ENCODE measurements at regions not wholly inside any gene's neighbourhood (a gene's known extent, or its start where the extent isn't known, plus 50 kb on each side); places are given as distances from the start of the nearest gene placed in this dataset.
"Not testable (repeated sequence)": the region's sequence is repeated elsewhere in the genome, so short reads cannot be mapped to it uniquely, and the experiment has no call there.

DNA sequence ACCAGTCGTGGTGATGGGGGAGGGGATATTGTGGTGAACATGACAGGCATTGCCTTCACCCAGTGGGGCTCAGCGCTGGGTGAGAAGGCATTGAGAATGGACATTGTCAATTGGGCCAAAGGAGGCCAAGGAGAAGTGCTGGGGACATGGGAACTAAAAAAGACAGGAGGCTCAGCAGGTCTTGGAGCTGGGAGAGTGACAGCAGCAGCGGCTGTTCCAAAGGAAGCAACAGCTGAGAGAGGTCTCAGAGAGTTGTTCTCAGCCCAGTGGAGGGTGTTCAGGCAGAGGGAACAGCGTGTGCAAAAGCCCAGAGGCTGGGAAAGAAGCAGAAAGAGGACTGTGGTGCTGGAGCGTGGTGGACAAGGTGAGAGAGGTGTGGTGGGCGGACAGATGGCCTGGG lies 56.6 kb upstream of the ASNS start:
- H3K4me3 ChIP-seq; H3K27ac ChIP-seq; H3K4me1 ChIP-seq; H3K36me3 ChIP-seq; intact Hi-C loops (cut with DNase I); DNase-seq; H3K9me3 ChIP-seq; ATAC-seq: not testable (repeated sequence)
- peaks cover 0 to 18% (median 8%) of the 10 kb centered on the region in 7 donors for H3K27me3 ChIP-seq
- WGBS, 2 donors, result 84% methylated on average over 6 of the region's 6 CpGs

DNA sequence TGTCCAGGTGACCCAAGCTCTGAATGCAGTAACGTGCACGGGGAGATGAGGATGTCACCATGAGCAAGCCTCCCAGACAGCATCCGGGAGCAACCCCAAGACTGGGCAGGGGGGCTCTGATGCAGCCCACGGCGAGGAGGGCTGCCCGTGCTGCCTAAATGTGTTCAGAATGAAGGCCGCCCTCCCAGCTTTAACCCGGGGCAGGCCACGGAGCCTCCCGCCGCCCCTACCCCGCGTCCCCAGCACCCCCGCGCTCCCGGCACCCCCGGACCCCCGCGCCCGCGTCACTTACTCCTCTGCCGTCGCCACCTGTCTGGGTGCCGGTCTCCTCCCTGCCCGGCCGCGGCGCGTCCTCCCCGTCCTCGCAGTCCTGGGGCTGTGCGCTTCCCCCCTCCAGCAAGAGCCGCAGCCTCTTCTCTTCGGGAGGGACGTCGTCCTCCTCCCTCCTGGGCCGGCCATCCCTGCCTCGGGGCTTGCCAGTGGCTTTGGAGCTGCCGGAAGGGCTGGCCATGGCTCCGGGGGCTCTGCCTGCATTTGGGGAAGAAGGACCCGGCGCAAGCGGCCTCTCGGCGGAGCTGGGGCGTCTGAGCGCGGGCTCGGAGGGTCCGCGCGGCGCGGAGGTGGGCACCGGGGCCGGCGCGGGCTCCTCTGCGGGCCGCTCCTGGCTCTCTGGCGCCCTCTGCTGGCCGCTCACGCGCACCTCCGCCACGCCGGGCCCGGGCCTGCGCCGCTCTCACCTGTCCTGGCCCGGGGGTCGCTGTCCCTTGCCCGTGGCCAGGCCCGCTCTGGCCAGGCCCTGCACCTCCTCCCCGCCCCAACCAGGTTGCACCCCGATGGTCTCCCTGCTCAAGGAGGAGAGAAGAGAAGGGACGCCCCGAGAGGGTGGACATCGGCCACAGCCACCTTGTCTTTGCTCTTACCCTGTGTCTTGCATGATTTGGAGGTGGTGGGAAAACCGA lies 55.9 kb upstream of the ASNS start:
- intact Hi-C loops (cut with DNase I); H3K36me3 ChIP-seq; H3K4me1 ChIP-seq; H3K27ac ChIP-seq; H3K9me3 ChIP-seq: not testable (repeated sequence)
- TF ChIP-seq CTCF (IDR thresholded peaks at IDR 0.05), result peak; percentile 66 to 95 (median 77)
- DNase-seq (peak; percentile 16 to 61), ATAC-seq (peak in 1 of 8 donors; percentile 33)
- WGBS, 2 donors, result 3 to 4% methylated on average over 69 to 79 of the region's 80 CpGs
- Histone ChIP-seq H3K4me3 (peak overlapping the region; percentile 21 to 62 (median 50)), H3K27me3 (peaks cover 0 to 18% (median 8%) of the 10 kb centered on the region in 7 donors)
